ENCODE measurements at regions not wholly inside any gene's neighbourhood (a gene's known extent, or its start where the extent isn't known, plus 50 kb on each side); places are given as distances from the start of the nearest gene placed in this dataset.

- BruUV-seq (replicated peaks): no TSS peak
- POLR2A ChIA-PET: no interaction called here
- peaks cover 28% of the 10 kb centered on the region for H3K27me3 ChIP-seq (ENCODE audit: insufficient read depth, low read length)
- RAD21 ChIA-PET (ENCODE audit: low non-redundant PET in 1 of 2, low total read pairs in 2 of 2, uncharacterized antibody in 2 of 2, unreplicated experiment in 2 of 2): no interaction called here
- H3K9me2 ChIP-seq (ENCODE audit: insufficient read depth): no peaks in the 10 kb centered on the region
- TF ChIP-seq SIN3A (IDR thresholded peaks at IDR 0.05; ENCODE audit: low read depth) (no peak), SRF (IDR thresholded peaks at IDR 0.05; ENCODE audit: low read depth) (no peak), EZH2 (IDR thresholded peaks at IDR 0.05) (no peak), CEBPB (IDR thresholded peaks at IDR 0.05; ENCODE audit: low read depth) (no peak), CTCF (IDR thresholded peaks at IDR 0.05 in 2 of 3, conservative IDR thresholded peaks at IDR 0.05 in 1 of 3; ENCODE audit: borderline replicate concordance in 1 of 3, insufficient read depth in 1 of 3, low read depth in 2 of 3, low read length in 2 of 3) (no peak), EZH2phosphoT487 (IDR thresholded peaks at IDR 0.05; ENCODE audit: borderline replicate concordance) (no peak), YY1 (IDR thresholded peaks at IDR 0.05; ENCODE audit: extremely low read depth, insufficient replicate concordance, low read depth, low read length) (no peak), MAX (IDR thresholded peaks at IDR 0.05) (no peak), REST (IDR thresholded peaks at IDR 0.05; ENCODE audit: low read depth) (no peak), ZFX (IDR thresholded peaks at IDR 0.05) (no peak), ATF3 (IDR thresholded peaks at IDR 0.05) (no peak), TCF7L2 (IDR thresholded peaks at IDR 0.05; ENCODE audit: borderline replicate concordance, extremely low read depth, insufficient read depth, insufficient read length) (no peak), EGR1 (IDR thresholded peaks at IDR 0.05; ENCODE audit: low read depth) (no peak), RAD21 (IDR thresholded peaks at IDR 0.05; ENCODE audit: low read depth) (no peak), ZNF274 (IDR thresholded peaks at IDR 0.05; ENCODE audit: low read depth, low read length) (no peak), ELF1 (IDR thresholded peaks at IDR 0.05; ENCODE audit: borderline replicate concordance, low read depth) (no peak), SP1 (IDR thresholded peaks at IDR 0.05; ENCODE audit: low read depth) (no peak), FOSL1 (IDR thresholded peaks at IDR 0.05; ENCODE audit: low read depth) (no peak), ZBTB33 (IDR thresholded peaks at IDR 0.05; ENCODE audit: extremely low read depth, insufficient replicate concordance, low read length) (no peak)
- no peak for ATAC-seq
- intact Hi-C loops (cut with micrococcal nuclease): no loop called here
- no peak for DNase-seq (ENCODE audit: low read depth, low spot score)
- CTCF ChIA-PET: no interaction called here
- H3K9me3 ChIP-seq (ENCODE audit: control insufficient read depth in 1 of 2, insufficient read depth in 1 of 2, low read depth in 1 of 2, low read length in 2 of 2): no peaks in the 10 kb centered on the region
- H3K4me1 ChIP-seq (ENCODE audit: control insufficient read depth in 1 of 2, insufficient read depth in 2 of 2, low read length in 2 of 2): no peaks in the 10 kb centered on the region
- H3K4me3 ChIP-seq (replicated peaks in 1 of 2; ENCODE audit: low read depth in 1 of 2, low read length in 2 of 2): no peak overlapping the region
- no peaks in the 10 kb centered on the region for H3K36me3 ChIP-seq (ENCODE audit: control insufficient read depth in 1 of 2, insufficient read depth in 2 of 2, low read length in 2 of 2)
- no peak overlapping the region for H3K4me2 ChIP-seq (ENCODE audit: low read length)
- no peaks in the 10 kb centered on the region for H3K79me2 ChIP-seq (ENCODE audit: insufficient read depth, low read length)
- H3K9ac ChIP-seq (ENCODE audit: low read length): no peak overlapping the region
- H2AFZ ChIP-seq (ENCODE audit: low read depth, low read length, poor library complexity, severe bottlenecking): no peak overlapping the region
- H3K27ac ChIP-seq (ENCODE audit: low read depth, low read length): no peak overlapping the region
- no peaks in the 10 kb centered on the region for H4K20me1 ChIP-seq (ENCODE audit: insufficient read depth)
These were observed 814.8 kb downstream of the BRD1 start for GRCh38 chr22:49012712-49013395.
